Testis (tissue), 2 donors: ENCODE measurements at regions not wholly inside any gene's neighbourhood (a gene's known extent, or its start where the extent isn't known, plus 50 kb on each side); places are given as distances from the start of the nearest gene placed in this dataset.

ENCODE experiments used
- POLR2A ChIP-seq: fragments of 450-650 bp; IDR thresholded peaks from one replicate; pipeline ENCODE4 v1.6.1; 2017; ENCODE audit warnings: antibody characterized with exemption, mild to moderate bottlenecking, moderate library complexity
- TF ChIP-seq, protein P1 (sequence below), 3 experiments: fragments of 450-650 bp in 2 of 3; fragments of 200-600 bp in 1 of 3; sonication (generic) in 1 of 3; IDR thresholded peaks; one replicate each; pipeline ENCODE4 v1.5.1; 2016 to 2019; ENCODE audit warnings: antibody characterized with exemption in 3 of 3, mild to moderate bottlenecking in 2 of 3, moderate library complexity in 1 of 3

DNA sequence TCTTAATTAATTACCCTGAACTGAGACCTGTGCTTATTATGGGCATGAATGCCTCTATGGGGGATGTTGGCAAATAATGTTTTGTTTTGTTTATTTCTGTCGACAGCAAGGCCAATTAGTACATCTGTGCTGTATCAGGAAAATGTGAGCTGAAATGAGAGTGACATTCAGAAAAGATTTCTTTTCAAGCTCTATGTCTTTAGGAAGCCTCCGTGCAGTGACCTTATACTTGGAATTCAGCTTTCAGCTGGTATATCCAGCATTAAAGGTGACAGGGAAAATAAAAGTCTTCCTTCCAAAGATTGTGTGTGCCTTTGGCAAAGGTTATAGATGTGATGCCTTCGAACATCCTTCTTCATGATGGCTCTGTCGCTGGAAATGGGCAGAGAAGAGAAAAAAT lies 1061.1 kb downstream of the SORCS3 start:
- TF ChIP-seq, protein P1, sequence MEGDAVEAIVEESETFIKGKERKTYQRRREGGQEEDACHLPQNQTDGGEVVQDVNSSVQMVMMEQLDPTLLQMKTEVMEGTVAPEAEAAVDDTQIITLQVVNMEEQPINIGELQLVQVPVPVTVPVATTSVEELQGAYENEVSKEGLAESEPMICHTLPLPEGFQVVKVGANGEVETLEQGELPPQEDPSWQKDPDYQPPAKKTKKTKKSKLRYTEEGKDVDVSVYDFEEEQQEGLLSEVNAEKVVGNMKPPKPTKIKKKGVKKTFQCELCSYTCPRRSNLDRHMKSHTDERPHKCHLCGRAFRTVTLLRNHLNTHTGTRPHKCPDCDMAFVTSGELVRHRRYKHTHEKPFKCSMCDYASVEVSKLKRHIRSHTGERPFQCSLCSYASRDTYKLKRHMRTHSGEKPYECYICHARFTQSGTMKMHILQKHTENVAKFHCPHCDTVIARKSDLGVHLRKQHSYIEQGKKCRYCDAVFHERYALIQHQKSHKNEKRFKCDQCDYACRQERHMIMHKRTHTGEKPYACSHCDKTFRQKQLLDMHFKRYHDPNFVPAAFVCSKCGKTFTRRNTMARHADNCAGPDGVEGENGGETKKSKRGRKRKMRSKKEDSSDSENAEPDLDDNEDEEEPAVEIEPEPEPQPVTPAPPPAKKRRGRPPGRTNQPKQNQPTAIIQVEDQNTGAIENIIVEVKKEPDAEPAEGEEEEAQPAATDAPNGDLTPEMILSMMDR (IDR thresholded peaks at IDR 0.05), result no peak
- TF ChIP-seq POLR2A, result no peak
